Dermis blood vessel endothelial cell (primary cell): ENCODE measurements at regions not wholly inside any gene's neighbourhood (a gene's known extent, or its start where the extent isn't known, plus 50 kb on each side); places are given as distances from the start of the nearest gene placed in this dataset.
A peak's percentile ranks its signal among the peaks of the same experiment; 100 is the strongest.

Experiments
- DNase-seq: peaks from one replicate; pipeline ENCODE4 v3.0.0; 2010

DNA sequence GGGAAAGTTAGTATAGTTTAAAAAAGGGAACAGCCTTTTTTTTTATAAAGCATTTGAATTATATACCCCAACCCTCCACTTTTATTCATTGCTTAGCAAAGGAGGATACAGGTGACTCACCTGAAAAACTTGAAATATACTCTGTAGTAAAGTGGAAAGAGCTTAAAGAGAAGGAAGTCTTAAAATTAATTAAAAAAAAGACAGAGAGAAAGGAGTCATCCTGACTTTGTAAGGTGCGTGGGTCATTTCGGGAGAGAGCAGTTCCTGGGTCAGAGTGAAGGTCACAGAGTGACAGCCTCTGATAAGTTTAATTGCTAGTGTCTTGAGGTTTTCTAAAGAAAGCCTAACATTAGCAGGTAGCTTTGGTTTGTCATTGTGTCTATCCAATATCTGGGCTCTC is 310.3 kb downstream of the KLF5 start:
- DNase-seq = no peak

DNA sequence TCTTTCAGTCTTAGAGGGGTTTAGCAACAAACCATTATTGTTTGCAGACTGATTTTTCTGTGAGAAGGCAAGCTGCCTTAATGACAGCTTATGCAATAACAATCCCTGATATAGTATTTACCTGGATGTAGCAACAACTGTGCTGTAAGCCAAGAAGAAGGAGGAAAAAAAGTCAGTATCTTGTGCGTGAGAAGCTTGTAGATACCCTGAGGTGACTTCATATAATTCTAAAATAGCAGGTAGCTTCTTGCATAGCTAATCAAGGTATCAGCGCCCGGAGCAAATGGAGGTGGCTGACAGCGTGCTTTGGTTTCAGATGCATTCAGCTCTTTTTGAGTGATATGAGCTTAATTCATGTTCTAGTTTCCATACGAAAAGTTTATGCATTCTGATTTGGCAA is 309.8 kb downstream of the KLF5 start:
- DNase-seq = no peak

DNA sequence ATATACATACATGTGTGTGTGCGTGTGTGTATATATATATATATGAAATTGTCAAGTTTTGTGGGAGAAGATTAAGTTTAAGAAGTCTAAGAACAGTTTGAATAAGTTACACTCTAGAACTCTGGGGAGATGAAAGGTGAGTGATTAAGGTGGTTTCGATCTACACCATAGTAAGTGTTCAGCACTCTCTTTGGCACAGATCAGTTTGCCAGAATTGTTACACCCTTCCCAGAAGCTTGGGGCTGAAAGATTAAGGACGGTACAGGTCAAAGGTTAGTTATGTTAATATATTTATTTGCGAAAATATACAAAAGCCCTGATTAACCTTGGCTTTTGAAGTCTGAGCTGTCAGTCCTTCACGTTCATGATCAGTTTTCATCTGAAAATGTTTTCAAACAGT is 309.1 kb downstream of the KLF5 start:
- no peak for DNase-seq

DNA sequence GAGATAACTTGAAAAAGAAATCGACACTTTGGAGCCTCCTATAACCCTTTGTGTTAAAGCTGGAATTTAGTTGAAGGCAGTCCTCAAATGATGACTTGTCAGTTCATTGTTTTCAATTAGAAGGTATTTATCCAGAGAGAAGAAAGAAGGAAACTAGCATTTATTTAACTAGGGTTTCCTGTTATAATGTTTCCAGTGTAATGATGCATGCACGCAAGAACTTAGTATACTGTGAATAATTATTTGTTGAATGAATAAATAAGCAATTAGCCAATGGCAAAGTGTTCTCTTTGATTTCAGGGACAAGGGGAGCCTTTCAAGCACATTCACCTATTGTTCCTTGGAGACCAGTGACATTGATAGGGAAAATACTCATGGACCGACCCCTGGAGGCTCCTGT is 307.4 kb downstream of the KLF5 start:
- no peak for DNase-seq

DNA sequence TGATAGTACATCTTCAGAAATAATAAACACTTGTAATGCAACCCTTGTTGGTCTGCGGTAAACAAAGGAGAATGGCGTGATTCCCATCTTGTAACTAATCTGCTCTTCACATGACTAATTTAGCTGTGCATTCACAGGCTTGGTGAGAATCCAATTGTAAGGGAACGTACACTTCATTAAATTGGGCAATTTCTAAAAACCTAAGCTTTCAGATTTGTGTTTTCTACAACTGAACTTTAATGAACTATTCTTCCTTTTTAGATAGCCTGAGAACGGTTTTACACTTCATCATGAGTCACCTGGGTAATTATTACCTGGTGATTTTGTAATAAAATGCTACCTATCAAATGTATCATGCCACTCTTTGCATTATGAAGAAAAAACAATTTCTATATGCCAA is 306.9 kb downstream of the KLF5 start:
- no peak for DNase-seq

DNA sequence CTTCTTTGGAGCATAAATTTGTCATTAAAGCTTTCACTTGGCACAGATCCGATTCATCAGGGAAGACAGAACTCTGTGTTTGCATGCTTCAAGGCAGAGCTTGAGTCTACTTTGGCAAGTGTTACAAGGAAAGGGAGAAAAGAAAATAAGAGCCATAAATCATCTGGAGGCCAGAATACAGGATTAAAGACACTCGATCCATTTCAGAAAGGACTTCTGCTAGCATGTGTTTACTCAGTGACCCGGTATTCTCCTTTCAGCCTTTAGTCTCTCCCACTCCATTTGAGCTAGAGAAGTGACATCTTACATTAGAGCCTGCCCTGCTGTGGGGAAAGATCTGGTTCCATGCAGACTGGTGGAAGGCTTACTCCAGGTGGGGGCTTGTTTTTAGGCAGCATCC is 306.4 kb downstream of the KLF5 start:
- no peak for DNase-seq

DNA sequence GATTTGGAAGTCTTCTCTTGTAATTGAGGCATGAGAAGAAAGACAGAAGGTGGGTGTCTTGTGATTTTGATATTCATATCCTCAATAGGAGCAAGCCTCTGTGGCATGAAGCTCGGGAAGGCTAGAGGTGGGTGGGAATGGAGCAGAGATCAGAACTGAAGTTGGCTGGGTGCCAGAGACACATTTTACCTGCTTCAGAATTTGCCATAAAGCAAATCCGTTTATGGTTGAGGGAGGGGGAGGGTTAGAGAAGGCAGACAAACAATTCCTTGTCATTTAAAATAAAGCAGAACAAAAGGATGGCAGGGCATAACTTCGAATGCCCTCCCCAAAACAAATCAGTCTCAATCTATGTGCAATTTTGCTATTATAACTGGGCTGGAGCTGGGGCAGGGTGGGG is 305.9 kb downstream of the KLF5 start:
- DNase-seq = no peak

DNA sequence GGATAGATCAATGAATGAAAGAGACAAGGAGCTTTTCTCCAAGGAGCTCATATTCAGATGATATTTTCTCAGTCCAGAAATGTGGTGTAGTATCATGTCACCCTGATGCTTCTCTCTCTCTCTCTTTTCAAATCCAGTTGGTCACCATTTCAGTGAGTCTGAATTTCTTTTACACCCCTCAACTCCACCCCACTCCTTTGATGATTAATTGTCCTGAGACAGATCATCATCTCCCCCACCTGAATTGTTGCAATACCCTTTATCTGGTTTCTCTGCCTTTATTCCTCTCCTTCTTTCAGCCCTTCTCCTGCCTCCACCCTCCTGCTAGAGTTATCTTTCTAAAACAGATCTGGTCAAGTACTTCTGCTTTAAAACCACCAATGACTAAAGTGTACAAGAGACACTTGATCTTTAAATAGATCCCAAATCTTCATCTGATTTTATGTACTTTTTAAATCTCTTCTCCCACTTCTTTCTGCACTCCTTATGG is 299.8 kb downstream of the KLF5 start:
- DNase-seq = no peak

DNA sequence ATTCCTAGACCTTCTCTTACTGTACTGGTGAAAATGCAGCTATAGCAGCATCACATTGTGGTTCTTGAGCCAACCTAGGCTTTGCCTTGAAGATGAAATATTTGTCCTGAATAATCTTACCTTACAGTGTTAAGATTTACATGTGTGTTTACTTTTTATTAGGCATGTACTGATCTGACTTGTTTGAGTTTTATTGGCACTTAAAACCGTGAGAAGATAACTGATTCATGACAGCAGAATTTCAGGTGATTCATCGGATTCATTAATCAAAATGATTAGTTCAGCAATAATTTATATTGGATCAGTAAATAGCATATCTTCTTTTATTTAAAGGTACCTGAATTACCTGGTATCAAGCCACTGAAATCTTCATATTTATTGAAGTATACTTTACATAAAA is 296.3 kb downstream of the KLF5 start:
- DNase-seq = no peak

DNA sequence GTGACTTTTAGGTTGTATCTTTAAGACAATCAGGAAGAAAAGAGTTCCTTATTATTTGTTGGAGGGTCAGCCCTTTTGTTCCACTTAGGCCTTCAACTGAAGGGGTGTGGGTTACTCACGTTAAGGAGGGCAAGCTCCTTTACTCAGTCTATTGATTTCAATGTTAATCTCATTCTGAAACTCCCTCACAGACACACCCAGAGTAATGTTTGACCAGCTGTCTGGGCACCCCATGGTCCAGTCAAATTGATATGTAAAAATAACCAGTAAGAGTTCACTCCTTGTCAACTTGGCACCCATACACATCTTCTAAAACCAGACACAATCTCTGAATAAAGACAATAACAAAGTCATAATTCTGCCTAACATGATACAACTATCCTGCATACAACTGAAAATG is 292.9 kb downstream of the KLF5 start:
- DNase-seq = no peak

DNA sequence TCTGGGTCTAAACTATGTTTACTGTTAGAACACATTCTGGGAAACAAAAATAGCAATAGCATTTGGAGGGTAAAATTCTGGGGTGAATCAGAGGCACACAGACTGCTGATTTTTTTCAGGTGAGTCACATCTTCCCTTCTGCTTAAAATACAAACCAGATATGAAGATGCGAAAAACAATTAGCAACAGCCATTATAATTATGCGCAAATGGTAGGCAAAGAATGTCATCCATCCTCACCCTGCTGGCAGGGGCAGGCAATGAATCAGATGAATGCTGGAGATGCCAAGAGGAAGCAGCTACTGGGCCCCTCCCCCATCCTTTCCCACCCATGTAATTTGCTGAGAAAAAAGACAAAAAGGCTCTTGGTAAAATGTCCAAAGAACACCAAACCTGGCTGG is 282.9 kb downstream of the KLF5 start:
- DNase-seq = peak; percentile 32

DNA sequence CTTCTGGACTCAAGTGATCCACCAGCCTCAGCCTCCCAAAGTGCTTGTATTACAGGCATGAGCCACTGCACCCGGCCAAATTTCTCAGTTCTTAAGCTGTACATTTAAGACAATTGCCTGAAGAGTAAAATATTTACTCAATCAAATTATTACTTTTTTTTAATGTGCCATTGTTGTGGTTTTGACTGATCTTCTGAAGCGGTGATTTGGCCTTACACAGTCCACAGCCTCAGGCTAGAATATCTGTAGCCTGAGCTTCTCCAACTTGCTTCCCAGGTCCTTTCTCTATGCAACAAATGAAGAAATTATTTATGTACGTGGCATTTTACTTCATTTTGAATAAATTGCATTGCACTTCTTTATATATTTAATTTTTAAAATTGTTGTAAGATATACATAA is 281.3 kb downstream of the KLF5 start:
- DNase-seq = no peak

DNA sequence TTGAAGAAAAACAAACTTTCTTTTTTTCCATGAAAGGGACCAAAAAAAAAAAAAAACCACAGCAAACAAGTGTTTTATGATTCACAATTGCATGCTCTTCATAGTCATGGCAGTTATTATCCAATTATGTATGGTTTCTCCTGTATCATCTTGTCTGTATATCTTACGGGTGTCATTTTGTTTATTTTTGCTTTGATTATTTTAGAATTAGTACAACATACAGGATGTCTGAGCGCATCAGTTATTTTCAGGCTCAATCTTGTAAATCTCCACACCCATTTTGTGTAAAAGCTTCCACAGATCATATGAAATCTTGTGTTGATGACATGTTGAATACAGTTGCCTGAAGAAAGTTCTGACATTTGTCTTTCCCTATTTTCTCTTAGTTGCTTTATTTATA is 280.3 kb downstream of the KLF5 start:
- DNase-seq = no peak

DNA sequence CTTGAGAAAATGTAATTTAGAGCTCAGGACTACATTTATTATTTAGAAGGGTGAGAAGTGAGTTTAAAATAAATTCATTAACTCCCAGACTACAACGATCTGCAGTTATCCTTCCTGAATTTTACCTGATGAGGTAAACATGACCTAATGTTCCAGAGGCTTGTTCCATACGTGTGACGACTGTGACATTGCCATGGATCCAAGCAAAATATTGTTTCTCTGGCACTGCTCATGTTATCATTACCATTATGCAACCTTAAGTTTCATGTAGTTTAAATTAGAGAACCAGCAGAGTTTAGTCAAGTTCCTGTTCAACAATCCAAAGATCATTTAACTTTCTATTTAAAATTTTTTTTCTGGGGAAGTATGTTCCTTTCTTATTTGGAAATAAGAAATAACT is 279.6 kb downstream of the KLF5 start:
- peak; percentile 51 for DNase-seq

DNA sequence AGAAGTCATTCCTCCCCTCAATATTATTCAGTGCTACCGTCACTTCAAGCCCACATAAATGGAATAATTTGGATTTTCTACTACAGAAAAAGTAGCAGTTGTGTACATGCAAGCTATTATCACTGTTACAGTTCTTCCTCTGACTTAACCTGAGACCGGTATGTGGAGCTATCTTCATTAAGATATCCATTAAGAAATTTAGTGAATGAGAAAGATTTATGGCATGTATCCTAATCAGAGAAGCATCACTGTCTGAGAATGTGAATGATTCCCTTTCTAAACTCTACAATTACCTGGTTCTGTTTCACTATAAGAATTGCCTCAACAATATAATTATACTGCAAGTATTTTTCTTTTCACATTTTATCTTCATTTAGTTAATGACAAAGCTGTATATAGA is 278.7 kb downstream of the KLF5 start:
- DNase-seq = no peak

DNA sequence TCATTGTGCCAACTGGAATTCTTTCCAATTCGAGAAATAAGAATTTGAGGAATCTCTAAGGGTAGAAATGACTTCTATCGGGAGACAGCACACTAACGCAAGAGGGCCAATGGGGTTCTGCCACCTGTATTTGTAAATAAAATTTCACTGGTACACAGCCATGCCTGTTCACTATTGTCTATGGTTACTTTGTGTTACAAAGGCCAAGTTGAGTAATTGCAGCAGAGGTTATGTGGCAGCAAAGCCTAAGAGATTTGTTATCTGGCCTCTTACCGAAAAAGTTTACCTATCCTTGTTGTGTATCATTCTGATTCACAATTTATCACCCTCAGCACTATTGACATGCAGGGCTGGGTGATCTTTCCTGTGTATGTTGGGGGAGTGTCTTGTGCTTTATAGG is 278.0 kb downstream of the KLF5 start:
- DNase-seq = no peak

DNA sequence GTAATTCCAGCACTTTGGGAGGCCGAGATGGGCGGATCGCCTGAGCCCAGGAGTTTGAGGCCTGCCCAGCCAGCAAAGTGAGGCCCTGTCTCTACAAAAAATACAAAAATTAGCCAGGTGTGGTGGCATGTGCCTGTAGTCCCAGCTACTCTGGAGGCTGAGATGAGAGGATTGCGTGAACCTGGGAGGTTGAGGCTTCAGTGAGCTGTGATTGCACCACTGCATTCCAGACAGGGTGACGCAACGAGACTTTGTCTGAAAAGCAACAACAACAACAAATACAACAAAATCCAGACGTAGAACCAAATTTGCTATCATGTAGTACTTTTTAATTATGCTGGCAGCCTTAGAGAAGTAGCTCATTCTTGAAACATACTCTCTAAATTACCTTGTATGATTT is 277.1 kb downstream of the KLF5 start:
- DNase-seq = no peak

DNA sequence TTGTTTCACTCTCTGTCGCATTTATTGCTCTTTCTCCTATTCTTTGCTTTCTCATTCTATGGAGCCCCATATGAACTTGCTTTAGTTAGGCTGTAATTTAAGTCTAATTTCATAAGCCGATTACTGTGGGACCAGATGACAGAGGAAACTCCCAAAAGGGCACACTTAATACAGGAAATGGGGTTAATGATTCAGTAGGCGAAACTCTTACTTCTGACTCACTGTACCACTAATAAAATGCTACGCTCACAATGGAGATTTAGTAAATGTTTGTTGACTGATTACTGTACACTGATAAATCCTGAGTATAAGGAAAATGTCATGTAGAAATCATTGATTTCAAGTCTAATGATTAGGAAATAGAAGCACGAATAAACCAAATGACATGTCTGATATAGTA is 276.4 kb downstream of the KLF5 start:
- DNase-seq = peak; percentile 68

DNA sequence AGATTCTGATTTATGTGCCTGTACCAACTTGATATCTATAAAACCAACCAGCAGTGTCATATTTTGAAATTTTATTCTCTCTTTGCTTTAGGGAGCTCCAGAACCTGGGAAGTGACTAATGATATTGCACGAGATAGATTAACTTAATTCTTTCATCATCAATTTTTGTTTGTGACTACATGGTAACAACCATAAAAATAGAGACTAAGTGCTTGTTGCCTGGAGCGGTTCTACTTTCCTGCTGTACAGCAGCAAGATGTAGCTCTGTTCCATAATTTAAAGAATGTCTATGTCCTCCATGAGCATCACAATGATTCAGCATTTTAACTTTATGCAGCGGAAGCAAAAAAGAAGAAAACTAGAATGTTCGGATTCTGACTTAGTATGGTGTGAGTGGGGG is 275.6 kb downstream of the KLF5 start:
- no peak for DNase-seq

DNA sequence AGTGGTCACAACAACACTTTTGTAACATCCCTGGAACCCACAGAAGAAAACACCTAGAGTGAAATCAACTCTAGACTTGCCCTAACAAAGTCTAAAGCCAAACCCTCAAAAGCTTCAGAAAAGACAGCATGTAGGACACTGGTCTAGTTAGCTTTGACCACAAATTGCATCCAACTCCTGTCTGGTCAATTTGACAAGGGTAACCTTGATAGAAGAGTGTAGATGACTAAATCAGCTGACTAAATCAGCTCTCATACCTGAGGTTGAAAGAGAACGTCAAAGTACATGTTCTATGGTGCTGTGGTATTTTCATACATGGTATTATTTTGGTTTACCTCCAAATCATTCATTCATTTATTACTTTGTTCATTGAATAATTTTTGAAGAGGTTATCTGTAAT is 272.8 kb downstream of the KLF5 start:
- no peak for DNase-seq

DNA sequence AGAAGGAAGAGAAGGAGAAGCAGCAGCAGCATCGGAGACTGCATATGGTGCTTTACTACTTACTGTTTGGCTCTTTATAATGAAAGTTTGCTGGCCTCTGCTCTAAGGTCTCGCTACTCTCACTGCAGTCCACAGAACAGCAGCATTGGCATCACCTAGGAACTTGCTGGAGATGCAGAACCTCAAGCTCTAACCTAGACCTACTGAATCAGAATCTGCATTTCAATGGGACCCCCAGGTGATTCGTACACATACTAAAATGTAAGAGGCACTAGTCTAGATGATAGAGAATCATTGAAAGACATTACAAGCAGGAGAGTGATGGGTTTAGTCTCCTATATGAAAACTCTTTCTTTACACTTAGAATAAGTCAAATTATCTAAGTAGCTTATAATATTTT is 270.6 kb downstream of the KLF5 start:
- no peak for DNase-seq

DNA sequence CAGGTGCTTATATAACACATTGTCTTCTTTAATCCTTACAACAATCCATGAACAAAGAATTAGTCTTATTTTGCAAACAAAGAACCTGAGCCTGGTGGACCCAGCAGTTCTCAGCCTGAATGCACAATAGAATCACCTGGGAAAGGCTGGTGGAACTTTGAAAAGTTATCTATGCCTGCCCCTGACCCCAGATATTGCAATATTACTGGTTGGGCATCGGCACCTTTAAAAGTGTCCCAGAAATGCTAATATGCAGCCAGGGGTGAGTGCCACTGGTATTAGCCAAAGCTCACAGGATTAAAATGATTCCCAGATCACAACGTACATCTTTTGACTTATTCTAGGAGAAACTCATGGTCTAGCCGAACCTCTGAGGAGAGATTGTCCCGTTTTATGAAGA is 268.8 kb downstream of the KLF5 start:
- DNase-seq = no peak

DNA sequence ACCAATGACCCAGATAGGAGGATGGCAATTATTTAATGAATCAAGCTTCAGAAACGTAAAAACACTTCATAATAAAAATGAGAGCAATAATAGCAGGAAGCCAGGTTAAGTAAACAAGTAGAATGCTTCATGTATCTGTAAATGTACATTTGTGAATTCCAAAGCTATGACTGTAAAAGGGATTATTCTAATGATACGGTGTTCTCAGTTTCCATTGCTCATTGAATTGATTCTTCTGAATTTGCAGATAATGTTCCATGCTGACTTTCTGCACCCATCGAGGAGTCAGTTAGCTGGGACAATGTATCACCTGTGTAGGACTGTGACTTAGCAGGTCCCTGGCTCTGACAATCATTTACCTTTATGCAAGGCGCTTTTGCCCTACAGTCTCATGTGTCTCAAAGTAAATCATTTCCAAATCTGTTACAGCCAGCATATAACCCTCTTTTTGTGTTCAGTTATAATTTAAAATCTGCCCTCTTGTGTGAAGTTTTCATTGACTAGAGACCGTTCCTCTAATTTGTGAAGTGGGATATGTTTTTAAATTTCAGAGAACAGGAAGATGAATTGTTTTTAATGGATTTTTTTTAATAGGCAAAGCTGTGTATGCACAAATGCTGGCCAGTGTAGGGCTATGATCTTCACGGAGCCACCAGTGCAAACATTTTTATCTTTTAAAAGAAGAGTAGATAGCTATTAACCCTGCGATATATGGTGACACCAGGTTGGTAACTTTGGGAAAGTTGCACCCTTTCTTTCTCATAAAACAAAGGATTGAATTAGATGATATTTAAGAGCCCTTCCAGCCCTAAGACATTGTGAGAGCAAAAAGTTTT is 267.1 kb downstream of the KLF5 start:
- DNase-seq = peak; percentile 5

DNA sequence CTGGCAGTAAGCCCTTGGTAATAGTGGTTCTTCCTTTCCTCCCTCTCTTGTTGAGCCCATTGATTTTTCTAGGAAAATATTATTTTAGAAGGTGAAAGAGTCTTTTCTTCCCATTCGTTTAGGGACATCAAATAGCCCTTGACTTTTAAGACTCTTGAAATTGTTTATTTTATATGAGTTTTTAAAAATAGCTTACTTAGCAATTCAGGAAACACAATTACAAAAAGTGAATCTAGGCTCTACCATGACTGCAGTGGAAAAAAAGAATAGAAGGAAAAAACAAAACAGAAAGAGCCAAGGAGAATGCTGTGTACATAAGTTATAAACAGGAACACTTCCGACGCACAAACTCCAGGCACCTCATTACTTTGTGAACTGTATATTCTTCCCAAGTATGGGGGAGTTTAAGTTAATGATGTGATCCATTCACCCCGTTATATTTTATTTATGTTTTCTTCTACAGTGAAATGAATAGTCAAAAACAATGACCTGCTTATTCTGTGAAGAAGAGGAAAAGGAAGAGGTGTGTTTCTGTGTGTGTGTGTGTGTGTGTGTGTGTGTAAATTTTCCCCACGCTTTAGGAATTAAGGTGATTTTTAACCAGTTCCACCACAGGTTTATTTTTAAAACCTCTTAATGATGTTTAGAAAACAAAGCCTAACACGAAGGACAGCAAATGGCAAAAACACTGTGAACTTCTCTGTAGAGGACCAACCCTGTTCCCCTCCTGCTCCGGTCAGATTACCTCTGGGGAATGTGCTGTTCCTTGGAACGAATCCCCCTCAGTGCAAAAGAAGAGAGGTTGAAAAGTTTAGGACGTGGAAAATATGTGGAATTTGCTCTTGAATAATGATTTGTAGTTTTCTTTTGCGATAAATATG is 266.3 kb downstream of the KLF5 start:
- DNase-seq = peak; percentile 18
